Neutrophil (primary cell): ENCODE measurements at regions not wholly inside any gene's neighbourhood (a gene's known extent, or its start where the extent isn't known, plus 50 kb on each side); places are given as distances from the start of the nearest gene placed in this dataset.

Experiments used
- H3K27ac ChIP-seq: fragments of 200-600 bp; sonication (generic); 2 replicates; pipeline ENCODE4 v1.5.1; 2016; ENCODE audit warnings: mild to moderate bottlenecking, moderate library complexity
- H3K27me3 ChIP-seq: fragments of 200-600 bp; sonication (generic); 2 replicates; pipeline ENCODE4 v1.6.0; 2016; ENCODE audit warnings: mild to moderate bottlenecking
- H3K36me3 ChIP-seq: fragments of 200-600 bp; sonication (generic); 2 replicates; pipeline ENCODE4 v1.5.1; 2017
- H3K4me1 ChIP-seq, 2 experiments: fragments of 200-600 bp in 1 of 2; sonication (generic) in 1 of 2; 1 replicate in 1 of 2; 2 replicates in 1 of 2; pipeline versions ENCODE4 v1.5.1 to v1.6.1; 2013 to 2016; ENCODE audit warnings: low read depth in 1 of 2, low read length in 1 of 2, mild to moderate bottlenecking in 1 of 2, moderate library complexity in 1 of 2; ENCODE audit not compliant: control insufficient read depth in 1 of 2, insufficient read depth in 1 of 2
- H3K4me3 ChIP-seq, 2 experiments: fragments of 200-600 bp in 1 of 2; sonication (generic) in 1 of 2; 1 replicate in 1 of 2; 2 replicates in 1 of 2; pipeline ENCODE4 v1.5.1; 2013 to 2016; ENCODE audit warnings: low read depth in 1 of 2, low read length in 1 of 2, mild to moderate bottlenecking in 1 of 2, moderate library complexity in 1 of 2
- H3K9me3 ChIP-seq: fragments of 200-600 bp; sonication (generic); 2 replicates; pipeline ENCODE4 v1.5.1; 2016
- TF ChIP-seq, protein P1 (sequence below): fragments of 200-600 bp; sonication (generic); IDR thresholded peaks from 2 replicates; pipeline ENCODE4 v1.5.1; 2016; ENCODE audit warnings: antibody characterized with exemption

DNA sequence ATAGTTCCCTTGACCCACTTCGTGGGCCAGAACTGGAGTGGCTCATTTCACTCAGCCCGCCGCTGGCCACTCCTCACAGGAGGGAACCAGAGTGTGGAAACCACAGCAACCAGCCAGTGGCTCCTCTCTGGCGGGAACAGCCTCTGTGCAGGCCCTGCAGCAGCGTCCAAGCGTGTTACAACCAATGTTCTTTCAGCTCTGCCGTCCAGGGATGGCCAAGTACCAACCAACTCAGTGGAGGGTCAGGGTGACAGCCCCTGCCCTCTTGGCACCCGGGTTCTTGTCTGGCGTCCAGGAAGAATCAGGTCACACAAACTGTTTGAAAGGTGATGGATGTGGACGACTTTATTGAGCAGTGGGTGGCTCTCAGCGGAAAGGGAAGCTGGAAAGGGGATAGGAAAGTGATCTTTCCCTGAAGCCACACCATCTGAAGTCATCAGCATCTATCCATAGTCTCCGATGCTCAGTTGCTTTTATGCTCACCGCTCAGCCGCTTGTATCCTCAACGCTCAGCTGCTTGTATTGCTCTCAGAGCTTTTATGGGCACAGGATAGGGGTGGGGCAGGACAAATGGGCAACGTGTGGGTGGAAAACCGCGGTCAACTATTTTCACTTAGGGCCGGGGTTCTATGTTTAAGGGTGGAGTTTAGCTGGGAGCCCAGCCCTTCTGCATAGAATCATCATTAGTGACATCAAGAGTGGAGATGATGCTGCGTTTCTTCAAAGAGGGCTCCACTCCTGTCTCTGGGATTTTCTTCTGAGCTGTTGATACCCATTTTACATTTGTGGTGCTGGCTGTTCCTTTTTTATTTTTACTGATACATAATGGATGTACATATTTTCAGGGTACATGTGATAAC lies 250.2 kb downstream of the RRAGC start:
- Histone ChIP-seq H3K27ac (no peak overlapping the region), H3K36me3 (no peaks in the 10 kb centered on the region), H3K9me3 (no peaks in the 10 kb centered on the region), H3K4me1 (no peaks in the 10 kb centered on the region), H3K4me3 (no peak overlapping the region), H3K27me3 (peaks cover 9% of the 10 kb centered on the region)
- TF ChIP-seq, protein P1, sequence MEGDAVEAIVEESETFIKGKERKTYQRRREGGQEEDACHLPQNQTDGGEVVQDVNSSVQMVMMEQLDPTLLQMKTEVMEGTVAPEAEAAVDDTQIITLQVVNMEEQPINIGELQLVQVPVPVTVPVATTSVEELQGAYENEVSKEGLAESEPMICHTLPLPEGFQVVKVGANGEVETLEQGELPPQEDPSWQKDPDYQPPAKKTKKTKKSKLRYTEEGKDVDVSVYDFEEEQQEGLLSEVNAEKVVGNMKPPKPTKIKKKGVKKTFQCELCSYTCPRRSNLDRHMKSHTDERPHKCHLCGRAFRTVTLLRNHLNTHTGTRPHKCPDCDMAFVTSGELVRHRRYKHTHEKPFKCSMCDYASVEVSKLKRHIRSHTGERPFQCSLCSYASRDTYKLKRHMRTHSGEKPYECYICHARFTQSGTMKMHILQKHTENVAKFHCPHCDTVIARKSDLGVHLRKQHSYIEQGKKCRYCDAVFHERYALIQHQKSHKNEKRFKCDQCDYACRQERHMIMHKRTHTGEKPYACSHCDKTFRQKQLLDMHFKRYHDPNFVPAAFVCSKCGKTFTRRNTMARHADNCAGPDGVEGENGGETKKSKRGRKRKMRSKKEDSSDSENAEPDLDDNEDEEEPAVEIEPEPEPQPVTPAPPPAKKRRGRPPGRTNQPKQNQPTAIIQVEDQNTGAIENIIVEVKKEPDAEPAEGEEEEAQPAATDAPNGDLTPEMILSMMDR, result no peak

DNA sequence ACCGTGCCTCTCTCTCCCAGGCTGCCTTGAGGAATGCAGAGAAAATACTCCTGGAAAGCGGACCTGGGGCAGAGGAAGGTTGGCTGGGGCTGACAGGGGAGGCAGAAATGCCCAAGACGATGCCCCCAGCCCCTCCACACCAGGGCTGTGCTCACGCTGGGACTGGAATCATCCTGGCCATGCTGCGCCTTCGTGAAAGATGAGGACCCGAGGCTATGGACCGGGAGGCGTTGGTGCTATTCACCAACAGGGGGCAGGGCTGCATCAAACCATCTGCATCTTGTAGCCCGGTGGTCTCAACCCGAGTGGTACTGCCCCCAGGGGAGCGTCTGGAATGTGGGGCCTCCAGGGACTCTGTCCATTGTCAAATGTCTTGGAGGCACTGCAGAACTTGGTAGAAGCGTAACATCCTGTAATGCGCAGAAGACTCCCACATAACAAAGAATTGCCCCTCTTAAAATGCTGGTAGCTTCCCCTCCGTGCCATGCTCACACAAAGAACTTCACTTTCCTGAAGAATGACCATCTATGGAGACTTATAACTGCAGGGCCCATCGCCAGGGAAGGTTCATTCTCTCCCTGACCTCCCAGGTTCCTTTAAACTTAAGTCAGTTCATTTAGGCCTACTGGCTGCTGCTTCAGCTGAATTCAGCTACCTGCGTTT lies 251.2 kb downstream of the RRAGC start:
- H3K27ac ChIP-seq, result no peak overlapping the region
- H3K36me3 ChIP-seq, result no peaks in the 10 kb centered on the region
- no peaks in the 10 kb centered on the region for H3K4me1 ChIP-seq
- no peak overlapping the region for H3K4me3 ChIP-seq
- TF ChIP-seq, protein P1, result no peak
- no peaks in the 10 kb centered on the region for H3K9me3 ChIP-seq
- no peaks in the 10 kb centered on the region for H3K27me3 ChIP-seq

- no peak overlapping the region for H3K4me3 ChIP-seq
- H3K27me3 ChIP-seq, result no peaks in the 10 kb centered on the region
- TF ChIP-seq, protein P1, result no peak
- no peaks in the 10 kb centered on the region for H3K4me1 ChIP-seq
- H3K36me3 ChIP-seq, result no peaks in the 10 kb centered on the region
- no peak overlapping the region for H3K27ac ChIP-seq
- no peaks in the 10 kb centered on the region for H3K9me3 ChIP-seq
These were observed 252.0 kb downstream of the RRAGC start for GRCh38 chr1:38607526-38607925.

- no peaks in the 10 kb centered on the region for H3K36me3 ChIP-seq
- no peak overlapping the region for H3K27ac ChIP-seq
- H3K27me3 ChIP-seq, result peaks cover 16% of the 10 kb centered on the region
- no peaks in the 10 kb centered on the region for H3K9me3 ChIP-seq
- H3K4me3 ChIP-seq, result no peak overlapping the region
- no peaks in the 10 kb centered on the region for H3K4me1 ChIP-seq
- TF ChIP-seq, protein P1, result no peak
These were observed 254.5 kb downstream of the RRAGC start for GRCh38 chr1:38605063-38605462.

DNA sequence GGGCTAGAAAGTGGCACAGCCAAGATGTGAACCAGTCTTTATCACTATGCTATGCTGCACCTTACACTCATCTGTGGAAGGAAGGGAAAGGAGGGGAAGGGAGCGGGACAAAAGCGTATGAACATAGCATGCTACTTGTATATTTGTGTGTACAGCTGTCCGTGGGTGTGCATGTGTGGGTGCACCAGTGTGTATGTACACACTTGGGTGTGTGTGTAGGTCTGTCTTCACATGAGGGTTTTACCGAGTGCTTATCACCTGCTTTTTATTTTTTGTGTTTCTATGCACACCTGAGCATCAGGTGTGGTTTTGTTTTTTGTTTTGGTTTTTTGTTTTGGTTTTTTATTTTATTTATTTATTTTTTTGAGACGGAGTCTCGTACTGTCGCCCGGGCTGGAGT lies 255.7 kb downstream of the RRAGC start:
- TF ChIP-seq, protein P1, result no peak
- Histone ChIP-seq H3K4me3 (no peak overlapping the region), H3K36me3 (no peaks in the 10 kb centered on the region), H3K27ac (no peak overlapping the region), H3K27me3 (peaks cover 27% of the 10 kb centered on the region), H3K9me3 (no peaks in the 10 kb centered on the region), H3K4me1 (no peaks in the 10 kb centered on the region)
